WTC11 (cell line): ENCODE measurements at regions not wholly inside any gene's neighbourhood (a gene's known extent, or its start where the extent isn't known, plus 50 kb on each side); places are given as distances from the start of the nearest gene placed in this dataset.

Source experiments
- ATAC-seq: fragments of 200-7000 bp; cut with Tn5 transposase; 2 replicates; pipeline ENCODE4 v1.10.0; 2021; ENCODE audit warnings: mild to moderate bottlenecking, moderate library complexity
- CTCF ChIA-PET: fragments of 300-600 bp; sonication (Branson Sonifier 250); formaldehyde crosslinking; loops from one replicate; lab custom pipeline; 2021; ENCODE audit warnings: antibody characterized with exemption; lab: Charles Lee
- POLR2A ChIA-PET: fragments of 350-600 bp; sonication (Branson Sonifier 250); formaldehyde crosslinking; loops from one replicate; lab custom pipeline; 2021; ENCODE audit warnings: antibody characterized with exemption; lab: Charles Lee
- DNase-seq: peaks from one replicate; pipeline ENCODE4 v3.0.0; 2021; ENCODE audit warnings: low spot score
- H3K27ac Mint-ChIP-seq: 2 replicates; pipeline ENCODE4 v1.8.0; 2021; ENCODE audit warnings: mixed read lengths
- H3K27me3 Mint-ChIP-seq: 2 replicates; pipeline ENCODE4 v1.8.0; 2021; ENCODE audit warnings: low read depth, mild to moderate bottlenecking, moderate library complexity, mixed read lengths
- H3K36me3 Mint-ChIP-seq: 2 replicates; pipeline ENCODE4 v1.8.0; 2021; ENCODE audit warnings: mixed read lengths
- H3K4me1 Mint-ChIP-seq: 2 replicates; pipeline ENCODE4 v1.8.0; 2022; ENCODE audit warnings: mixed read lengths
- H3K4me3 Mint-ChIP-seq: 2 replicates; pipeline ENCODE4 v1.8.0; 2021; ENCODE audit warnings: mild to moderate bottlenecking, moderate library complexity, mixed read lengths
- H3K9me3 Mint-ChIP-seq: 2 replicates; pipeline ENCODE4 v1.8.0; 2021; ENCODE audit warnings: mixed read lengths
- ATF1 ChIP-seq: sonication (generic); formaldehyde crosslinking; IDR thresholded peaks from 2 replicates; pipeline ENCODE4 v1.8.1; 2023; ENCODE audit warnings: mild to moderate bottlenecking, moderate library complexity, missing genetic modification reagents
- CREM ChIP-seq: sonication (generic); formaldehyde crosslinking; IDR thresholded peaks from 2 replicates; pipeline ENCODE4 v1.8.1; 2022; ENCODE audit warnings: mild to moderate bottlenecking, missing genetic modification reagents, moderate library complexity
- EMX1 ChIP-seq: fragments of 250-450 bp; sonication (Bioruptor Pico); IDR thresholded peaks from 2 replicates; pipeline ENCODE4 v1.8.0; 2021; ENCODE audit warnings: mild to moderate bottlenecking
- ETV6 ChIP-seq: sonication (generic); formaldehyde crosslinking; IDR thresholded peaks from 2 replicates; pipeline ENCODE4 v1.8.1; 2022; ENCODE audit warnings: mild to moderate bottlenecking, missing genetic modification reagents
- GRHL2 ChIP-seq: fragments of 250-450 bp; sonication (Bioruptor Pico); IDR thresholded peaks from 2 replicates; pipeline ENCODE4 v1.8.0; 2022; ENCODE audit warnings: mild to moderate bottlenecking, moderate library complexity; ENCODE audit not compliant: insufficient replicate concordance, severe bottlenecking
- NFATC4 ChIP-seq: fragments of 250-450 bp; sonication (Bioruptor Pico); IDR thresholded peaks from 2 replicates; pipeline ENCODE4 v1.9.0; 2021; ENCODE audit warnings: mild to moderate bottlenecking
- NR1H2 ChIP-seq: sonication (generic); formaldehyde crosslinking; IDR thresholded peaks from 2 replicates; pipeline ENCODE4 v1.9.0; 2021; ENCODE audit warnings: mild to moderate bottlenecking, moderate library complexity, missing genetic modification reagents
- NR2C2 ChIP-seq: sonication (generic); formaldehyde crosslinking; IDR thresholded peaks from 2 replicates; pipeline ENCODE4 v1.8.0; 2022; ENCODE audit warnings: mild to moderate bottlenecking, missing genetic modification reagents
- SMAD3 ChIP-seq: sonication (generic); formaldehyde crosslinking; IDR thresholded peaks from 2 replicates; pipeline ENCODE4 v1.8.0; 2022; ENCODE audit warnings: missing genetic modification reagents, mild to moderate bottlenecking, borderline replicate concordance
- TP53 ChIP-seq: sonication (generic); formaldehyde crosslinking; IDR thresholded peaks from 2 replicates; pipeline ENCODE4 v1.8.1; 2023; ENCODE audit warnings: mild to moderate bottlenecking, missing genetic modification reagents
- ZNF396 ChIP-seq: fragments of 250-450 bp; sonication (Bioruptor Pico); IDR thresholded peaks from 2 replicates; pipeline ENCODE4 v1.8.0; 2021; ENCODE audit warnings: mild to moderate bottlenecking, moderate library complexity, borderline replicate concordance
- ZNF671 ChIP-seq: fragments of 250-450 bp; sonication (Bioruptor Pico); IDR thresholded peaks from 2 replicates; pipeline ENCODE4 v1.8.0; 2021; ENCODE audit warnings: mild to moderate bottlenecking
- TF ChIP-seq, protein P1 (sequence below): fragments of 250-450 bp; sonication (Bioruptor Pico); IDR thresholded peaks from 2 replicates; pipeline ENCODE4 v1.9.0; 2021; ENCODE audit warnings: mild to moderate bottlenecking
- TF ChIP-seq, protein P2 (sequence below): fragments of 250-450 bp; sonication (Bioruptor Pico); IDR thresholded peaks from 2 replicates; pipeline ENCODE4 v1.9.0; 2021; ENCODE audit warnings: mild to moderate bottlenecking
- TF ChIP-seq, protein P3 (sequence below): sonication (generic); formaldehyde crosslinking; IDR thresholded peaks from 2 replicates; pipeline ENCODE4 v1.8.1; 2022; ENCODE audit warnings: low read depth, mild to moderate bottlenecking, moderate library complexity, missing genetic modification reagents, borderline replicate concordance
- TF ChIP-seq, protein P4 (sequence below): sonication (generic); formaldehyde crosslinking; IDR thresholded peaks from 2 replicates; pipeline ENCODE4 v1.8.0; 2023; ENCODE audit warnings: mild to moderate bottlenecking, missing genetic modification reagents
- TF ChIP-seq, protein P5 (sequence below): sonication (generic); formaldehyde crosslinking; IDR thresholded peaks from 2 replicates; pipeline ENCODE4 v1.8.0; 2023; ENCODE audit warnings: missing genetic modification reagents, mild to moderate bottlenecking, borderline replicate concordance
- TF ChIP-seq, protein P6 (sequence below): fragments of 250-450 bp; sonication (Bioruptor Pico); IDR thresholded peaks from 2 replicates; pipeline ENCODE4 v1.9.0; 2021; ENCODE audit warnings: moderate library complexity, mild to moderate bottlenecking, inconsistent platforms, borderline replicate concordance
- TF ChIP-seq, protein P7 (sequence below): sonication (generic); formaldehyde crosslinking; IDR thresholded peaks from 2 replicates; pipeline ENCODE4 v1.8.1; 2023; ENCODE audit warnings: mild to moderate bottlenecking, moderate library complexity, missing genetic modification reagents
- TF ChIP-seq, protein P8 (sequence below): sonication (generic); formaldehyde crosslinking; conservative IDR thresholded peaks from 2 replicates; pipeline ENCODE4 v1.8.1; 2022; ENCODE audit warnings: mild to moderate bottlenecking, missing genetic modification reagents

DNA sequence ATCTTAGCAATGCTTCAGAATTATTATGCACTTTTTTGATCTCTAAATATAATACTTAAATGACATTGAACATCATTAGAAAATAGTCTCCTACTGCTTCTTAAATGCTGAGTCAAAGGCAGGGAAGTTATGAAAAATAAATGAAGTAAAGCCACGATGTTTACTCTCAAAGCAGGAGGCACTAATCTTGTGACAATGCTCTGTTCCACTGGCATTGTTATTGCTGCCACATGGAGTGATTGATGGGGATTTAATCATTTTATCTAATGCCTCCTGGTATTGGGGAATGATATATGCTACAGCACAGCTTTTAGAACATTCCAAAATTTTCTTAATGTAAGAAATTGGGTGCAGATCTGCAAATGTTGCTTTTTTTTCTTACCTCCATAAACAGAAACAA lies 1655.4 kb upstream of the NUDT12 start:
- H3K27ac Mint-ChIP-seq = no peak overlapping the region
- H3K27me3 Mint-ChIP-seq = no peaks in the 10 kb centered on the region
- peaks cover 8% of the 10 kb centered on the region; the same call in 1 of the 2 replicates for H3K36me3 Mint-ChIP-seq
- ChIA-PET POLR2A (no interaction called here), CTCF (no interaction called here)
- no peak for ATAC-seq
- H3K4me3 Mint-ChIP-seq = no peak overlapping the region
- TF ChIP-seq, protein P1, sequence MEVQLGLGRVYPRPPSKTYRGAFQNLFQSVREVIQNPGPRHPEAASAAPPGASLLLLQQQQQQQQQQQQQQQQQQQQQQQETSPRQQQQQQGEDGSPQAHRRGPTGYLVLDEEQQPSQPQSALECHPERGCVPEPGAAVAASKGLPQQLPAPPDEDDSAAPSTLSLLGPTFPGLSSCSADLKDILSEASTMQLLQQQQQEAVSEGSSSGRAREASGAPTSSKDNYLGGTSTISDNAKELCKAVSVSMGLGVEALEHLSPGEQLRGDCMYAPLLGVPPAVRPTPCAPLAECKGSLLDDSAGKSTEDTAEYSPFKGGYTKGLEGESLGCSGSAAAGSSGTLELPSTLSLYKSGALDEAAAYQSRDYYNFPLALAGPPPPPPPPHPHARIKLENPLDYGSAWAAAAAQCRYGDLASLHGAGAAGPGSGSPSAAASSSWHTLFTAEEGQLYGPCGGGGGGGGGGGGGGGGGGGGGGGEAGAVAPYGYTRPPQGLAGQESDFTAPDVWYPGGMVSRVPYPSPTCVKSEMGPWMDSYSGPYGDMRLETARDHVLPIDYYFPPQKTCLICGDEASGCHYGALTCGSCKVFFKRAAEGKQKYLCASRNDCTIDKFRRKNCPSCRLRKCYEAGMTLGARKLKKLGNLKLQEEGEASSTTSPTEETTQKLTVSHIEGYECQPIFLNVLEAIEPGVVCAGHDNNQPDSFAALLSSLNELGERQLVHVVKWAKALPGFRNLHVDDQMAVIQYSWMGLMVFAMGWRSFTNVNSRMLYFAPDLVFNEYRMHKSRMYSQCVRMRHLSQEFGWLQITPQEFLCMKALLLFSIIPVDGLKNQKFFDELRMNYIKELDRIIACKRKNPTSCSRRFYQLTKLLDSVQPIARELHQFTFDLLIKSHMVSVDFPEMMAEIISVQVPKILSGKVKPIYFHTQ (CRISPR knock-in tag) = no peak
- TF ChIP-seq TP53 (CRISPR knock-in tag) (no peak), NFATC4 (CRISPR knock-in tag) (no peak), GRHL2 (no peak), ZNF396 (no peak), ZNF671 (CRISPR knock-in tag) (no peak), NR2C2 (CRISPR knock-in tag) (no peak), CREM (no peak), SMAD3 (CRISPR knock-in tag) (no peak), EMX1 (CRISPR knock-in tag) (no peak), ETV6 (CRISPR knock-in tag) (no peak), NR1H2 (no peak), ATF1 (no peak)
- TF ChIP-seq, protein P2, sequence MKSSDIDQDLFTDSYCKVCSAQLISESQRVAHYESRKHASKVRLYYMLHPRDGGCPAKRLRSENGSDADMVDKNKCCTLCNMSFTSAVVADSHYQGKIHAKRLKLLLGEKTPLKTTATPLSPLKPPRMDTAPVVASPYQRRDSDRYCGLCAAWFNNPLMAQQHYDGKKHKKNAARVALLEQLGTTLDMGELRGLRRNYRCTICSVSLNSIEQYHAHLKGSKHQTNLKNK = no peak
- TF ChIP-seq, protein P3, sequence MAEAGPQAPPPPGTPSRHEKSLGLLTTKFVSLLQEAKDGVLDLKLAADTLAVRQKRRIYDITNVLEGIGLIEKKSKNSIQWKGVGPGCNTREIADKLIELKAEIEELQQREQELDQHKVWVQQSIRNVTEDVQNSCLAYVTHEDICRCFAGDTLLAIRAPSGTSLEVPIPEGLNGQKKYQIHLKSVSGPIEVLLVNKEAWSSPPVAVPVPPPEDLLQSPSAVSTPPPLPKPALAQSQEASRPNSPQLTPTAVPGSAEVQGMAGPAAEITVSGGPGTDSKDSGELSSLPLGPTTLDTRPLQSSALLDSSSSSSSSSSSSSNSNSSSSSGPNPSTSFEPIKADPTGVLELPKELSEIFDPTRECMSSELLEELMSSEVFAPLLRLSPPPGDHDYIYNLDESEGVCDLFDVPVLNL = no peak
- TF ChIP-seq, protein P4, sequence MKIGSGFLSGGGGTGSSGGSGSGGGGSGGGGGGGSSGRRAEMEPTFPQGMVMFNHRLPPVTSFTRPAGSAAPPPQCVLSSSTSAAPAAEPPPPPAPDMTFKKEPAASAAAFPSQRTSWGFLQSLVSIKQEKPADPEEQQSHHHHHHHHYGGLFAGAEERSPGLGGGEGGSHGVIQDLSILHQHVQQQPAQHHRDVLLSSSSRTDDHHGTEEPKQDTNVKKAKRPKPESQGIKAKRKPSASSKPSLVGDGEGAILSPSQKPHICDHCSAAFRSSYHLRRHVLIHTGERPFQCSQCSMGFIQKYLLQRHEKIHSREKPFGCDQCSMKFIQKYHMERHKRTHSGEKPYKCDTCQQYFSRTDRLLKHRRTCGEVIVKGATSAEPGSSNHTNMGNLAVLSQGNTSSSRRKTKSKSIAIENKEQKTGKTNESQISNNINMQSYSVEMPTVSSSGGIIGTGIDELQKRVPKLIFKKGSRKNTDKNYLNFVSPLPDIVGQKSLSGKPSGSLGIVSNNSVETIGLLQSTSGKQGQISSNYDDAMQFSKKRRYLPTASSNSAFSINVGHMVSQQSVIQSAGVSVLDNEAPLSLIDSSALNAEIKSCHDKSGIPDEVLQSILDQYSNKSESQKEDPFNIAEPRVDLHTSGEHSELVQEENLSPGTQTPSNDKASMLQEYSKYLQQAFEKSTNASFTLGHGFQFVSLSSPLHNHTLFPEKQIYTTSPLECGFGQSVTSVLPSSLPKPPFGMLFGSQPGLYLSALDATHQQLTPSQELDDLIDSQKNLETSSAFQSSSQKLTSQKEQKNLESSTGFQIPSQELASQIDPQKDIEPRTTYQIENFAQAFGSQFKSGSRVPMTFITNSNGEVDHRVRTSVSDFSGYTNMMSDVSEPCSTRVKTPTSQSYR (CRISPR knock-in tag) = no peak
- TF ChIP-seq, protein P5, sequence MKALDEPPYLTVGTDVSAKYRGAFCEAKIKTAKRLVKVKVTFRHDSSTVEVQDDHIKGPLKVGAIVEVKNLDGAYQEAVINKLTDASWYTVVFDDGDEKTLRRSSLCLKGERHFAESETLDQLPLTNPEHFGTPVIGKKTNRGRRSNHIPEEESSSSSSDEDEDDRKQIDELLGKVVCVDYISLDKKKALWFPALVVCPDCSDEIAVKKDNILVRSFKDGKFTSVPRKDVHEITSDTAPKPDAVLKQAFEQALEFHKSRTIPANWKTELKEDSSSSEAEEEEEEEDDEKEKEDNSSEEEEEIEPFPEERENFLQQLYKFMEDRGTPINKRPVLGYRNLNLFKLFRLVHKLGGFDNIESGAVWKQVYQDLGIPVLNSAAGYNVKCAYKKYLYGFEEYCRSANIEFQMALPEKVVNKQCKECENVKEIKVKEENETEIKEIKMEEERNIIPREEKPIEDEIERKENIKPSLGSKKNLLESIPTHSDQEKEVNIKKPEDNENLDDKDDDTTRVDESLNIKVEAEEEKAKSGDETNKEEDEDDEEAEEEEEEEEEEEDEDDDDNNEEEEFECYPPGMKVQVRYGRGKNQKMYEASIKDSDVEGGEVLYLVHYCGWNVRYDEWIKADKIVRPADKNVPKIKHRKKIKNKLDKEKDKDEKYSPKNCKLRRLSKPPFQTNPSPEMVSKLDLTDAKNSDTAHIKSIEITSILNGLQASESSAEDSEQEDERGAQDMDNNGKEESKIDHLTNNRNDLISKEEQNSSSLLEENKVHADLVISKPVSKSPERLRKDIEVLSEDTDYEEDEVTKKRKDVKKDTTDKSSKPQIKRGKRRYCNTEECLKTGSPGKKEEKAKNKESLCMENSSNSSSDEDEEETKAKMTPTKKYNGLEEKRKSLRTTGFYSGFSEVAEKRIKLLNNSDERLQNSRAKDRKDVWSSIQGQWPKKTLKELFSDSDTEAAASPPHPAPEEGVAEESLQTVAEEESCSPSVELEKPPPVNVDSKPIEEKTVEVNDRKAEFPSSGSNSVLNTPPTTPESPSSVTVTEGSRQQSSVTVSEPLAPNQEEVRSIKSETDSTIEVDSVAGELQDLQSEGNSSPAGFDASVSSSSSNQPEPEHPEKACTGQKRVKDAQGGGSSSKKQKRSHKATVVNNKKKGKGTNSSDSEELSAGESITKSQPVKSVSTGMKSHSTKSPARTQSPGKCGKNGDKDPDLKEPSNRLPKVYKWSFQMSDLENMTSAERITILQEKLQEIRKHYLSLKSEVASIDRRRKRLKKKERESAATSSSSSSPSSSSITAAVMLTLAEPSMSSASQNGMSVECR (CRISPR knock-in tag) = no peak
- TF ChIP-seq, protein P6, sequence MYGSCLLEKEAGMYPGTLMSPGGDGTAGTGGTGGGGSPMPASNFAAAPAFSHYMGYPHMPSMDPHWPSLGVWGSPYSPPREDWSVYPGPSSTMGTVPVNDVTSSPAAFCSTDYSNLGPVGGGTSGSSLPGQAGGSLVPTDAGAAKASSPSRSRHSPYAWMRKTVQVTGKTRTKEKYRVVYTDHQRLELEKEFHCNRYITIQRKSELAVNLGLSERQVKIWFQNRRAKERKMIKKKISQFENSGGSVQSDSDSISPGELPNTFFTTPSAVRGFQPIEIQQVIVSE (CRISPR knock-in tag) = no peak
- TF ChIP-seq, protein P7, sequence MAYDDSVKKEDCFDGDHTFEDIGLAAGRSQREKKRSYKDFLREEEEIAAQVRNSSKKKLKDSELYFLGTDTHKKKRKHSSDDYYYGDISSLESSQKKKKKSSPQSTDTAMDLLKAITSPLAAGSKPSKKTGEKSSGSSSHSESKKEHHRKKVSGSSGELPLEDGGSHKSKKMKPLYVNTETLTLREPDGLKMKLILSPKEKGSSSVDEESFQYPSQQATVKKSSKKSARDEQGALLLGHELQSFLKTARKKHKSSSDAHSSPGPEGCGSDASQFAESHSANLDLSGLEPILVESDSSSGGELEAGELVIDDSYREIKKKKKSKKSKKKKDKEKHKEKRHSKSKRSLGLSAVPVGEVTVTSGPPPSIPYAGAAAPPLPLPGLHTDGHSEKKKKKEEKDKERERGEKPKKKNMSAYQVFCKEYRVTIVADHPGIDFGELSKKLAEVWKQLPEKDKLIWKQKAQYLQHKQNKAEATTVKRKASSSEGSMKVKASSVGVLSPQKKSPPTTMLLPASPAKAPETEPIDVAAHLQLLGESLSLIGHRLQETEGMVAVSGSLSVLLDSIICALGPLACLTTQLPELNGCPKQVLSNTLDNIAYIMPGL (CRISPR knock-in tag) = no peak
- TF ChIP-seq, protein P8, sequence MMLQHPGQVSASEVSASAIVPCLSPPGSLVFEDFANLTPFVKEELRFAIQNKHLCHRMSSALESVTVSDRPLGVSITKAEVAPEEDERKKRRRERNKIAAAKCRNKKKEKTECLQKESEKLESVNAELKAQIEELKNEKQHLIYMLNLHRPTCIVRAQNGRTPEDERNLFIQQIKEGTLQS (CRISPR knock-in tag) = no peak
- no peak for DNase-seq
- peaks cover 8% of the 10 kb centered on the region; the same call in 1 of the 2 replicates for H3K9me3 Mint-ChIP-seq
- peaks cover 10% of the 10 kb centered on the region for H3K4me1 Mint-ChIP-seq
